Activated effector memory CD4-positive, alpha-beta T cell treated with anti-CD3 and anti-CD28 coated beads, Interleukin-2, amount 50 U/mL, for 16 hours (primary cell): ENCODE measurements at regions not wholly inside any gene's neighbourhood (a gene's known extent, or its start where the extent isn't known, plus 50 kb on each side); places are given as distances from the start of the nearest gene placed in this dataset.
"Not testable (repeated sequence)": the region's sequence is repeated elsewhere in the genome, so short reads cannot be mapped to it uniquely, and the experiment has no call there.

Source experiments
- DNase-seq: peaks from one replicate; pipeline ENCODE4 v3.0.0-alpha.2; 2020

GRCh38 chr5:5780253-5780652 lies 357.8 kb downstream of the ICE1 start:
- no peak for DNase-seq

- DNase-seq = no peak
Measured at GRCh38 chr5:5777013-5777412, 354.5 kb downstream of the ICE1 start.

GRCh38 chr5:5772202-5772601 lies 349.7 kb downstream of the ICE1 start:
- no peak for DNase-seq

- DNase-seq = no peak
Measured at GRCh38 chr5:5770825-5771224, 348.3 kb downstream of the ICE1 start.

GRCh38 chr5:5767286-5767928 lies 344.9 kb downstream of the ICE1 start:
- DNase-seq = no peak

GRCh38 chr5:5765066-5765850 lies 342.8 kb downstream of the ICE1 start:
- DNase-seq = no peak

- no peak for DNase-seq
Measured at GRCh38 chr5:5764246-5764645, 341.8 kb downstream of the ICE1 start.

GRCh38 chr5:5756762-5757161 lies 334.3 kb downstream of the ICE1 start:
- DNase-seq = no peak

GRCh38 chr5:5755888-5756287 lies 333.4 kb downstream of the ICE1 start:
- no peak for DNase-seq

- DNase-seq = no peak
Measured at GRCh38 chr5:5752844-5753243, 330.4 kb downstream of the ICE1 start.

- DNase-seq = no peak
Measured at GRCh38 chr5:5751987-5752386, 329.5 kb downstream of the ICE1 start.

- no peak for DNase-seq
Measured at GRCh38 chr5:5751498-5751897, 329.0 kb downstream of the ICE1 start.

- DNase-seq = no peak
Measured at GRCh38 chr5:5741418-5741817, 318.9 kb downstream of the ICE1 start.

GRCh38 chr5:5739490-5739945 lies 317.0 kb downstream of the ICE1 start:
- no peak for DNase-seq

- no peak for DNase-seq
Measured at GRCh38 chr5:5738797-5739489, 316.5 kb downstream of the ICE1 start.

- DNase-seq = no peak
Measured at GRCh38 chr5:5736007-5736406, 313.5 kb downstream of the ICE1 start.

GRCh38 chr5:5733058-5733457 lies 310.6 kb downstream of the ICE1 start:
- not testable (repeated sequence) for DNase-seq

GRCh38 chr5:5726401-5726800 lies 303.9 kb downstream of the ICE1 start:
- no peak for DNase-seq

- no peak for DNase-seq
Measured at GRCh38 chr5:5721881-5722280, 299.4 kb downstream of the ICE1 start.

GRCh38 chr5:5719292-5719691 lies 296.8 kb downstream of the ICE1 start:
- DNase-seq = no peak

GRCh38 chr5:5716665-5717064 lies 294.2 kb downstream of the ICE1 start:
- no peak for DNase-seq

GRCh38 chr5:5711592-5711991 lies 289.1 kb downstream of the ICE1 start:
- DNase-seq = no peak

- no peak for DNase-seq
Measured at GRCh38 chr5:5711112-5711511, 288.6 kb downstream of the ICE1 start.

GRCh38 chr5:5710471-5710870 lies 288.0 kb downstream of the ICE1 start:
- DNase-seq = no peak
